WERI-Rb-1 (cell line): ENCODE measurements at regions not wholly inside any gene's neighbourhood (a gene's known extent, or its start where the extent isn't known, plus 50 kb on each side); places are given as distances from the start of the nearest gene placed in this dataset.

Experiments
- DNase-seq: peaks from one replicate; pipeline ENCODE4 v3.0.0-alpha.2; 2020
- H3K27ac ChIP-seq: fragments of 250-450 bp; sonication (Bioruptor Pico); 2 replicates; pipeline ENCODE4 v1.5.1; 2020; ENCODE audit warnings: mild to moderate bottlenecking, moderate library complexity
- H3K27me3 ChIP-seq: fragments of 250-450 bp; sonication (Bioruptor Pico); 2 replicates; pipeline ENCODE4 v1.5.1; 2021; ENCODE audit warnings: mild to moderate bottlenecking, low read depth, moderate library complexity; ENCODE audit not compliant: insufficient read depth, severe bottlenecking
- H3K36me3 ChIP-seq: fragments of 250-450 bp; sonication (Bioruptor Pico); 2 replicates; pipeline ENCODE4 v1.5.1; 2020; ENCODE audit warnings: mild to moderate bottlenecking, moderate library complexity
- H3K4me3 ChIP-seq: 2 replicates; pipeline ENCODE4 v1.5.1; 2011; ENCODE audit warnings: low read depth, mild to moderate bottlenecking, control low read depth, low read length
- H3K9me3 ChIP-seq: fragments of 250-450 bp; sonication (Bioruptor Pico); 2 replicates; pipeline ENCODE4 v1.5.1; 2021; ENCODE audit warnings: mild to moderate bottlenecking, moderate library complexity; ENCODE audit not compliant: severe bottlenecking
- TF ChIP-seq, protein P1 (sequence below): IDR thresholded peaks from 2 replicates; pipeline ENCODE4 v1.5.1; 2011; ENCODE audit warnings: low read depth, mild to moderate bottlenecking, control low read depth, inconsistent platforms, low read length

DNA sequence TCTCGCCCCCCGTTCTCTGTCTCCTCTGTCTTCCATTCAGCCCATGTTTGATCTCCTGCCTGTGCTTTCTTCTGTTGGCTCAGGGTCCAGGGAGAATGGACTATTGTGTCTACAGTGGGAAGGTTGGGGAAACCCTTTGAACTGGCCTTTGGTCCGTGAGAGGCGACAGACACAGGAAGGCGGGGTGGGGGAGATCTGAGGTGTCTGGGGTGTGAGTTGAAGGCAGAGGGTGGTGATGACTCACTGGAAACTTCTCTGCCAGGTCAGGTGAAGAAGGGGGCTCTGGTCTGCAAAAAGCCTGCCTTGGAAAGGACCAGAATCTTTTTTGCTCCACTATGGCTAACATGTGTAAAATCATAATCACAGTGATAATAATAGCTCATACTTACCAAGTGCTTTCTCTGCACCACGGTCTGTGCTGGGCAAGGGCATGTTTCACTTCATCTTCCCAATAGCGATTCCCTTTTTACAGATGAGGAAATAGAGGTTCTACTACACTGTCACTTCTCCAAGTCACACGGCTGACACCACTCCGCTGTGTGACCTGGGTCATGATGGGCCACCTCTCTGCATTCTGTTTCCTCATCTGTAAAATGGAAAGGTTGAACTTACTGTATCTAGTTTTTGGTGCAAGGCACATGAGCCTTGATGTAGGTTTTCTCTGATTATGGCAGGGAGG is 99.8 kb upstream of the ALX4 start:
- Histone ChIP-seq H3K27me3 (peaks cover 94% of the 10 kb centered on the region), H3K4me3 (no peak overlapping the region)
- TF ChIP-seq, protein P1, sequence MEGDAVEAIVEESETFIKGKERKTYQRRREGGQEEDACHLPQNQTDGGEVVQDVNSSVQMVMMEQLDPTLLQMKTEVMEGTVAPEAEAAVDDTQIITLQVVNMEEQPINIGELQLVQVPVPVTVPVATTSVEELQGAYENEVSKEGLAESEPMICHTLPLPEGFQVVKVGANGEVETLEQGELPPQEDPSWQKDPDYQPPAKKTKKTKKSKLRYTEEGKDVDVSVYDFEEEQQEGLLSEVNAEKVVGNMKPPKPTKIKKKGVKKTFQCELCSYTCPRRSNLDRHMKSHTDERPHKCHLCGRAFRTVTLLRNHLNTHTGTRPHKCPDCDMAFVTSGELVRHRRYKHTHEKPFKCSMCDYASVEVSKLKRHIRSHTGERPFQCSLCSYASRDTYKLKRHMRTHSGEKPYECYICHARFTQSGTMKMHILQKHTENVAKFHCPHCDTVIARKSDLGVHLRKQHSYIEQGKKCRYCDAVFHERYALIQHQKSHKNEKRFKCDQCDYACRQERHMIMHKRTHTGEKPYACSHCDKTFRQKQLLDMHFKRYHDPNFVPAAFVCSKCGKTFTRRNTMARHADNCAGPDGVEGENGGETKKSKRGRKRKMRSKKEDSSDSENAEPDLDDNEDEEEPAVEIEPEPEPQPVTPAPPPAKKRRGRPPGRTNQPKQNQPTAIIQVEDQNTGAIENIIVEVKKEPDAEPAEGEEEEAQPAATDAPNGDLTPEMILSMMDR, result no peak

DNA sequence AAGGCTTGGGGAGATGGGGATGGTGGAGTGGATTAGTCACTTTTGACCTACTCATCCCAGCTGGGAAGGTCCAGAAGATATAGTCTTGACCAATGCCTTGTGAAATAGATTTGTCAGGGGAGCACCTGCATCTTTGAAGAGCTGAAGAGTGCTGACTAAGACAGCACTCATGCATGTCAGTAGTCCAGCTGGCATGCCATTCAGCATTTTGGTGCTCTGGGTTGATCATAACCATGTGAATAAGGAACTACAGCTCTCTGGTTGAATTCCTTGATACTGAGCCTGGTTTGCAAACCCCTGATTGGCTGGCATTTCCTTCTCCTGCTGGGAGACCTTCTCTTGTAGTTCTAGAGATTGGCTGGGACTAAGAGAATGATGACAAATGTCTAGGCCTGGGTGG is 106.8 kb upstream of the ALX4 start:
- DNase-seq, result no peak
- H3K9me3 ChIP-seq, result no peaks in the 10 kb centered on the region
- H3K36me3 ChIP-seq, result no peaks in the 10 kb centered on the region
- H3K4me3 ChIP-seq, result no peak overlapping the region
- TF ChIP-seq, protein P1, result no peak
- peaks cover 77% of the 10 kb centered on the region for H3K27me3 ChIP-seq
- no peak overlapping the region for H3K27ac ChIP-seq

More for the DNA sequence above, 99.8 kb upstream of the ALX4 start:
- H3K9me3 ChIP-seq, result no peaks in the 10 kb centered on the region
- DNase-seq, result no peak
- no peak overlapping the region for H3K27ac ChIP-seq
- H3K36me3 ChIP-seq, result no peaks in the 10 kb centered on the region

GRCh38 chr11:44417731-44418455 is 108.0 kb upstream of the ALX4 start:
- no peaks in the 10 kb centered on the region for H3K9me3 ChIP-seq
- TF ChIP-seq, protein P1, result no peak
- DNase-seq, result no peak

DNA sequence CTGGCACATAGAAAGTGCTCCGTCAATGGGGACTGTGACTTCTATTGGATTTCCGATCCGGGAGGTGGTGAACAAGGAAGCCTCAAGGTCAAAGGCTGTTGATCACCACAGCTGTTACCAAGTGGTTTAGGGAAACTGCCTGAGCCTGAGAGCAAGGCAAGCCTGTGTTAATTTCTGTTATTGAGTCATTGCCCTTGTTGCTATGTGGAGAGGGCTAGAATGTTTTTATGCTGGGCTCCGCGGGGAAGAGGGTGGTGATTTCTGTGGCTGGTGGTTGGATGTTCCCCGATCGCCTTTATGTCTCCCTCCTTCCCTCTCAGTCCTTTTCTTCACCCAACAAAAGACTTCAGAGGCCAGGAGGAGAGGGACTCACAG is 108.5 kb upstream of the ALX4 start:
- DNase-seq, result no peak
- TF ChIP-seq, protein P1, result no peak
- Histone ChIP-seq H3K27ac (no peak overlapping the region), H3K9me3 (no peaks in the 10 kb centered on the region), H3K36me3 (no peaks in the 10 kb centered on the region), H3K27me3 (peaks cover 78% of the 10 kb centered on the region), H3K4me3 (no peak overlapping the region)

More at GRCh38 chr11:44417731-44418455, 108.0 kb upstream of the ALX4 start:
- no peak overlapping the region for H3K27ac ChIP-seq
- peaks cover 78% of the 10 kb centered on the region for H3K27me3 ChIP-seq
- no peak overlapping the region for H3K4me3 ChIP-seq
- H3K36me3 ChIP-seq, result no peaks in the 10 kb centered on the region

DNA sequence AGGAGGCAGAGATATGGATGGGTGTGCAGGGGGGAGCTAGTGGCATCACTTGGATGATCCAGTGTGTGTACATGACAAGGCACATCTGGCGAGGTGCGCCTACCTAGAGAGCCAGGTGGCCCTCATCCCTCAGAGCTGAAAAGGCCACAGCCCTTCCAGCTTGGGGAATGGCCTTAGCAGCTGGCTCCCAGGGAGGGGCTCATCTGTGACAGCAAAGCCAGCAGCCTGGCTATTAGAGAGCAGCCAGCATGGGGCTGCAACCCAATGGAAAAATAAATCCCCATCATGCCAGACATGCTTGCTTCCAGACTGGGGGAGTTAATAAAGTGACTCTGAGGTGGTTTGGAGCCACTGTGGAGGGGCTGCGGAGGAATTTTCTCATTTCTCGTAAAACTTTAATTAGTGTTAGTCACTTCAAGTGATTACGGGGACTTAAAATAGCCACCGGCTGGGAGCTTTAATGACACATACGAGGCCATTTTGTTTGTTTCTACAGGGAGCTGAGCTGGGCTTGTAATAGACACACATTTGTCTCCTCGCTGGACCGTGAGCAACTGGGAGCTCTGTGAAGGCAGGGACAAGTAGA is 111.2 kb upstream of the ALX4 start:
- H3K36me3 ChIP-seq, result no peaks in the 10 kb centered on the region
- no peak for DNase-seq
- peaks cover 77% of the 10 kb centered on the region for H3K27me3 ChIP-seq
- H3K27ac ChIP-seq, result no peak overlapping the region
- H3K4me3 ChIP-seq, result no peak overlapping the region
- TF ChIP-seq, protein P1, result no peak
- H3K9me3 ChIP-seq, result no peaks in the 10 kb centered on the region
